ENCODE measurements at regions not wholly inside any gene's neighbourhood (a gene's known extent, or its start where the extent isn't known, plus 50 kb on each side); places are given as distances from the start of the nearest gene placed in this dataset.

DNA sequence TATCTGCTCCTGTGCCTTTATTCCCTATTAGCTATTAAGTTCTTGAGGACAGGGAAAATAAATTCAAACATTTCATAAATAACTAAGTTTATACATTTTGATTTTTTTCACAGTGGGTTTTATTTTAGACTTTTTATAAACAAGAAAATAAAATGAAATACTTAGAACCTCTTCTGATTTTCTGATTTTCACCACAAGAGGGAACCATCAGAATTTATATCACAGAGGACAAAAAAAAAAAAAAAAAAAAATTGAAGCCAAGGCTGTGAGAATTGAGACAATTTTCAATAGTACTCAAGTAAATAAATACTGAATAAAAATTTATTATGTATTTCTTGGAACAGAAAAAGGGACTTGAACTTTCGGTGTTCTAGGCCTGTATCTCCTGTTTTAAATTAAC, 288.1 kb downstream of the SH3BGRL start:
- no peak for DNase-seq

DNA sequence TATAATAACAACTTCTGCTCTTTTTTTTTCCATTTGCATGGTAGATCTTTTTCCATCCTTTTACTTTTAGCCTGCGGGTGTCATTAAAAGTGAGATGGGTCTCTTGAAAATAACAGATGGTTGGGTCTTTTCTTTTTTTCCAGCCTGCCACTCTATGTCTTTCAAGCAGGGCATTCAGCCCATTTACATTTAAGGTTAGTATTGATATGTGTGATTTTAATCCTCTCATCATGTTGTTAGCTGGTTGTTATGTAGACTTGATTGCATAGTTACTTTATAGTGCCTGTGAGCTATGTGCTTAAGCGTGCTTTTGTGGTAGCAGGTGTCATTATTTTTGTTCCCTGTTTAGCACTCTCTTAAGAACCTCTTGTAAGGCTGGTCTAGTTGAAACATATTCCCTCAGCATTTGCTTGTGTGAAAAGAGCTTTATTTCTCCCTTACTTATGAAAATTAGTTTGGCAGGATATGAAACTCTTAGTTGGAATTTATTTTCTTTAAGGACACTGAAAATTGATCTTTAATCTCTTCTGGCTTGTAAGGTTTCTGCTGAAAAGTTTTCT, 326.1 kb downstream of the SH3BGRL start:
- no peak for DNase-seq

DNA sequence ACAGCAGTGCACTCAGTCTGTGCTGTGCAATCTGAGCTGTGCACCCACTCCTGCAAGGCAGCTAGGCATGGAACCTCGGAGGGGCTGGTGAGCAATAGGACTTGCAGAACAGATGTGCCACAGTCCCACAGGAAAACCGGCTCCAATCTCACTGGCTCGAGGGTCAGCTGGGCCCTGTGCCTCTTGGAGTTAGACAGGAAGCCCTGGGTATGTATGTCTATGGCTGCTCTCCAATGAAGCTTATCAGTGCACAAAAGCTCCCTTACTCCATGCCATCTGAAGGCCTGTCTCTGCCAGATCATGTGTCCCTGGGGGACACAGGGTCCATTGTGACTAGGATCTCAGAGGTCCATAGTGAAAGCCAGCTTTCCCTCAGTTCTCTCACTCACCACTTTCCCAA, 335.8 kb downstream of the SH3BGRL start:
- DNase-seq = peak in 10 of 14 donors; percentile 2 to 33 (median 9)

DNA sequence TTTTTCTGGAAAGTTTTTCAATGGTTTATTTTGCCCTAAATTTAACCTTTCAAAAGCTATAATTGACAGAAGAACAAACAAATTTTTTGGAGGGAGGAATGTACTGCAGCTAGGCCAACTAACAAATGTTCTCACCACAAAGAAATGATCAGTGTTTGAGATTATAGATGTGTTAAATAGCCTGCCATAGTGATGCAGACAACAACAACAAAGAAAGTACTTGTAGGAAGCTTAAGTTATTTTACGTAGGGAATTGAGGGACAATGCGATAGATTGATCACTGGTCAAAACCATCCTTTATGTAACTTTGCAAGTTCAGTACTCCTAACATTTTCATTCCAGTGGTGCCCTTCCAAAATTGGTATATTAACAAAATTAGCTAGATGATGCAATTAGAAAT, 340.4 kb downstream of the SH3BGRL start:
- DNase-seq = no peak

DNA sequence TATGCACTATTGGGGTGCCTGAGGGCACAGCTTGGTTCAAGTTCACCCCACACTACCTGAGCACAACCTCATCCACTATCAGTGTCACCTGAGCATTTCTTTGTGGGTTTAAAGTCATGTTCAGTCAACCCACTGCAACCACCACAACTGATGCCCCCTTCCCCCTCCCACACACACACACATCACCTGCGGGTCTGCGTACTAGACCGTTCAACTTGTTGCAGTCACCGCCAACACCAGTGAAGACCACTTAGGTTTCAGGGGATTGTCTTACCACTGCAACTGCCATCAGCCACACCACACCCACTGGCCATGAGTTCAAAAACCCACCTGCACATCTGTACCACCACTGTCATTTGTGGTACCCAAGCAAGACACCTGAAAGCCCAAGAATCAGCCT, 355.0 kb downstream of the SH3BGRL start:
- no peak for DNase-seq

DNA sequence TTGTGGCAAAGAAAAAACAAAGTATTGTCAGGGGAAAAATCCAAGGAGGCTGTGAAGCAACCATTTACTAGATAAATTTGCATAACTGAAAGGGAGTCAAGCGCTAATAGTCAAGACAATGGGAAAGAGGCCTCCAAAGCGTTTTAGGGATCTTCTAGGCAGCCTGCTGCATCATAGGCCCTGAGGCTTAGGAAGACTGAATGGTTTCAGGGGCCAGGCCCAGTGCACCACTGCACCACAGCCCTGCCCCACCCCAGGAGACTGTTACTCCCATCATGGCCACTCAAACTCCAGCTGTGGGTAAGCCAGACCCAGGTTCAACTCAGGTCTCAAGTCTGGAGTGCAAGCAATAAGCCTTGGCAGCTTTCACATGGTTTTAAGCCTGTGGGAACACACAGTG, 362.9 kb downstream of the SH3BGRL start:
- DNase-seq = no peak

DNA sequence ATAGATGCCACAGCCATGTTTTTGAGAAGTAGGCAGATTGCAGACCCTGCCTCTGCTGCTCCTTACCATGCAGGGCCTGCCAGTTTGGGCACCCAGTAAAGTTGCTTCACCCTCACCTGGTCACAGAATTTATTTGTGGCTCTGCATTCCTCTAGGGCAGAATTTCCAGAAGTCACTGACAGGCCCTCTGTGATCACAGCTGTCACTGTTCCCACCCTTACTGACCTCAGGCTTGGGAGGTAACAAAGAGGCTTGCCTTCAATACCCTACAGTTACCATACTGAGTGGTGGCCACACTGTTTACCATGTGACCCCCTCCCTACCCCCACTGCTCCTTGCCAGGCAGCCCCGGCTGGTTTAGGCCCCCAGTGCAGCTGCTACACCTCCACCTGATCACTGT, 375.1 kb downstream of the SH3BGRL start:
- no peak for DNase-seq

DNA sequence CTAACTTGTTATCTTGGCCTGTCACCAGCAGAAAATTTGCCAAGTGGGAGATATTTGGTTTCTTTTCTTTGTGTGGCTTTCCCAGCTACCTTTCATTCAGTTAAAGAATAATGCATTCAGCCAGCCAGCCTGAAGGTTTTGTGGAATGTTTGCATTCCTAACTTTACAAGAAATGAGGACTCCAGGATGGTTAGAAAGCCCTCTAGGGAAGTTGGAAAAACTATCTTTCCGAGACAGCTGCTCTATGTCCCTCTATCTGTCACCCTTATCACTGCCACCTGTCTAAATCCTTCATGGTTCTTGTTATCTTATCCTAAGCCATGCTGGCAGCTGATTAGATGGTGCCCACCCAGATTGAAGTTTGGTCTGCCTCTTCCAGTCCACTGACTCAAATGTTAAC, 384.2 kb downstream of the SH3BGRL start:
- no peak for DNase-seq

DNA sequence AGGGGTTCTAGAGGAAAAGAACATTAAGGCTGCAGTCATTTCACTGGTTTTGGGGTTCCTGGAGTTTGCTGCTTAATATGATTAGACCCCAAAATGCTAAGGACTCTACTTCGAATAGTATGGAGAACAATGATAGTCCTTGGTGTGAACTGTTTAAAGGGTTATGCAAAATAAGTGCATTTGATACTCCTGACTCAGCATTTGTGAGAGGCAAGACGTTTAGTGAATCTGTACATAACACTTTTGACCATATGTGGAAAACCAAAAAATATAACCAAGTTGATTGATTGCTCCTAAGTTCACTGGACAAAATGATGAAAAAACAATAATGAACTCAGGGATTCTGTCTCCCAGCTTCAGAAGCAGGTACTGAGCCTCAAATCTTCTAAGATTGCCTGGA, 414.1 kb downstream of the SH3BGRL start:
- DNase-seq = no peak

DNA sequence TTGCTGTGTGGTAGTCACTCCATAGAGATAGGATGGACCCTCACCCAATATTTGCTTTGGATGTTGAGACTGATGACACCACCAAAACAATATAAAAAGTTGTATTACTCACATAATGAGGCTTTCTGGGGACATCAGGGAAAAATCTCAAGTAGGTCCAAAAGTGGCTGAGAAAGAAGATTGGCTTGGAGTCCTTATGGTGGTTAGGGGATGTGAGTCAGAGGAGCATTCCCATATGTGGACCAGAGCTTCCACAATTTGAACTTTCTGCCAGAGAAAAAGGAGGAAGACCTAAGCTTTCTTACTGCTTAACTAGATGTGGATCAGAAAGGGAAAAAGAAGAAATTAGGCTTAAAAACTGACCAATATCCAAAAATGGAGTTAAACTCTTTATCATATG, 460.5 kb downstream of the SH3BGRL start:
- no peak for DNase-seq

DNA sequence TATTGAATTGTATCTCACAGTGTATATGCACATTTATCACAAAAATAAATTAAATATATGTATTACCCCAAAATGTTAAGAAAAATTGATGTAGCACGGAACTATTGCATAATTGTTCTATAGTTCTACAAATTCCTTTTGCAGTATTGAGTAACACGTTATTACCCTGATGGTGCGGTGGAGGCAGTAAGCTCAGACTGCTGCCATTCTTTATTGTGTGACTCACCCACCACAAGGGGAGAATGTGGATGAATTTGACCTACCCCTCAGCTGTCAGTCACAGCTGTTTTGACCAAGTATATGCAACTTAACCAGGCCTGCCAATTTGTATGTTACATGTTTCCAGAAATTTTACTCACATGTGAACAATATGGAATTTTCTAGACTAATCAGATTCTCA, 506.6 kb downstream of the SH3BGRL start:
- no peak for DNase-seq

DNA sequence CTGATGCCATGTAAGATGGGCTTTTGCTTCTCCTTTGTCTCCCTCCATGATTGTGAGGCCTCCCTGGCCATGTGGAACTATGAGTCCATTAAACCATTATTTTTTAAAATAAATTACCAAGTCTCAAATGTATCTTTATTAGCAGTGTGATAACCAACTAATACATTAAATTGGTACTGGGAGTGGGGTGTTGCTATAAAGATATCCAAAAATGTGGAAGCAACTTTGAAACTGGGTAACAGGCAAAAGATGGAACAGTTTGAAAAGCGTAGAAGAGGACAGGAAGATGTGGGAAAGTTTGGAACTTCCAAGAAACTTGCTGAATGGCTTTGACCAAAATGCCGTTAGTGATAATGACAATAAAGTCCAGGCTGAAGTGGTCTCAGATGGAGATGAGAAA, 526.7 kb downstream of the SH3BGRL start:
- no peak for DNase-seq

DNA sequence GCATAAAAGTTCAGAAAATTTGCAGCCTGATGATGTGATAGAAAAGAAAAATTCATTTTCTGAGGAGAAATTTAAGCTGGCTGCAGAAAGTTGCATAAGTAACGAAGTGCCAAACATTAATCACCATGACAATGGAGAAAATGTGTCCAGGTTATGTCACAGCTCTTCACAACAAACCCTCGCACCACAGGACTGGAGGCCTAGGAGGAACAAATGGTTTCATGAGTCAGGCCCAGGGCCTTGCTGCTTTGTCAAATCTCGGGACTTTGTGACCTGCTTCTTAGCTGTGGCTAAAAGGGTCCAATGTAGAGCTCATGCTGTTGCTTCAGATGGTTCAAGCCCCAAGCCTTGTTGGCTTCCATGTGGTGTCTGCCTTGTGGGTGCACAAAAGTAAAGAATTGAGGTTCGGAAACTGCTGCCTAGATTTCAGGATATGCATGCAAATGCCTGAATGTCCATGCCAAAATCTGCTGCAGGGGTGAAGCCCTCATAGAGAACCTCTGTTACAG, 527.4 kb downstream of the SH3BGRL start:
- no peak for DNase-seq

DNA sequence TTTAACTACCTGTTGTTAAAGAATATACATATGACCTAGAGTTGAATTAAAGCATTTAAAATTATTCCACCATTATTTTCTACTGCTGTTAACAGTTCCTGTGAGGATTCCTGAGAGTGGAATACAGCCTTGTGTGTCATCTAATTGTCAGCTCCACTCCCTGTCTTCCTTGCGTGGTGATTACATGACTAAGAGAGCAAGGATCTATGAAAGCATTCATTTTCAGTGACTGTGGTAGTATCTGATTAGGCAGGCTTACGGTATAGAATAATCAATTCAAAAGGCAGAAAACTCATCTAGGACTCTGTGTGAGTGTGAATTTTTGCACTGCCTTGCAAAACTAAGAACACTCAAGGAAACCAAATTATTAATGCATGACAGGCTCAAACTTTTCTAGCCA, 577.8 kb downstream of the SH3BGRL start:
- no peak for DNase-seq

DNA sequence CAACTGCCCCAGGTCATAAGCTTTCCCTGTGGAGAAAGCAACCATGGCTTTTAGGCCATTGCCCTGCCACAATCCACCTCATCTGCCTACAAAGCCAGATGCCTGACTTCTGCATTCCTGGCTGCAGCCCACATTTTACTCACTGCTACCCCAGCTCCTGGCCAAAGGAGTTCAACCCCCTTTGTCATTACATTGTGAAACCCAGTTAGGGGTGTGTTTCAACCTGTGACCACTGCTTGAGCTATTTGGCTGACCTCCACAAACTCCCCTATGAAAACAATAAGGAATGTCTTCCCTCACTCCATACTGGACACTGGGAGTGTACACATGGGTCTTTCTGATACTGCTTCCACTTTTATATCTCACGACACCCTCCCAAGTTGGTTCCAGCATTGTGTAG, 589.2 kb downstream of the SH3BGRL start:
- DNase-seq = no peak
